ENCODE measurements at regions not wholly inside any gene's neighbourhood (a gene's known extent, or its start where the extent isn't known, plus 50 kb on each side); places are given as distances from the start of the nearest gene placed in this dataset.
"Not testable (repeated sequence)": the region's sequence is repeated elsewhere in the genome, so short reads cannot be mapped to it uniquely, and the experiment has no call there.

DNA sequence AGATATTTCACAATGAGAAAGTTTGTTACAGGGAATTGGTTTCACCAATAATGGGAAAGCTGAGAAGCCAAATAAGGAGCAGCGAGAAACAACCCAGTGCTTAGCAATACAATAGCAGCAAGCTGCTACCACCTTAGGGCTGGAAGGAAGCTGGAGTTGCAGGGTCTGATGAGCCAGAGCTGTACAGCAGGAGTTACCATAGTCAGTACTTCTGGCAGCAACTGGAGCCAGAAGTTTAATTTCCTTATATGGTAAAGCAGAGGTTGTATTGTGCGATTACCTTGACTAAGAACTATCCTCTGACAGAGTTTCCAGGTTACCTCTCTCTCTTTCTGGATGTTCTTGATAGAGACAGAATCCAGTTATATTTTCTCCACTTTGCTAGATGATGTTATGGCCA, 137.1 kb upstream of the OLIG3 start:
- DNase-seq (ENCODE audit: low read depth in 1 of 2, low spot score in 1 of 2): no peak
- in situ Hi-C loops (cut with HindIII; ENCODE audit: low pct_unique_long_range_greater_than_20kb, low sequenced_read_pairs): no loop called here

DNA sequence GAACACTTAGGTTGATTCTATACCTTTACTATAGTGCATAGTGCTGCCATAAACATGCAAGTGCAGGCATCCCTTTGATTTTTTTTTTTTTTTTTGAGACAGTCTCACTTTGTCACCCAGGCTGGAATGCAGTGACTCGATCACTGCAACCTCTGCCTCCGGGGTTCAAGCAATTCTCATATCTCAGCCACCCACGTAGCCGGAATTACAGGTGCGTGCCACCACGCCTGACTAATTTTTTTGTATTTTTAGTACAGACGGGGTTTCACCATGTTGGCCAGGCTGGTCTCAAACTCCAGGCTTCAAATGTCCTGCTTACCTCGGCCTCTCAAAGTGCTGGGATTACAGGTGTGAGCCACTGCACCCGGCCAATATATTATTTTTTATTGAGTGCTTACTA, 140.0 kb upstream of the OLIG3 start:
- DNase-seq (ENCODE audit: low read depth in 1 of 2, low spot score in 1 of 2); in situ Hi-C loops (cut with HindIII; ENCODE audit: low pct_unique_long_range_greater_than_20kb, low sequenced_read_pairs): not testable (repeated sequence)

More for the DNA sequence above, 137.1 kb upstream of the OLIG3 start:
- no peak for TF ChIP-seq JUND (IDR thresholded peaks at IDR 0.05; ENCODE audit: low read depth)

GRCh38 chr6:137637121-137637520, 142.9 kb upstream of the OLIG3 start:
- in situ Hi-C loops (cut with HindIII; ENCODE audit: low pct_unique_long_range_greater_than_20kb, low sequenced_read_pairs): no loop called here

DNA sequence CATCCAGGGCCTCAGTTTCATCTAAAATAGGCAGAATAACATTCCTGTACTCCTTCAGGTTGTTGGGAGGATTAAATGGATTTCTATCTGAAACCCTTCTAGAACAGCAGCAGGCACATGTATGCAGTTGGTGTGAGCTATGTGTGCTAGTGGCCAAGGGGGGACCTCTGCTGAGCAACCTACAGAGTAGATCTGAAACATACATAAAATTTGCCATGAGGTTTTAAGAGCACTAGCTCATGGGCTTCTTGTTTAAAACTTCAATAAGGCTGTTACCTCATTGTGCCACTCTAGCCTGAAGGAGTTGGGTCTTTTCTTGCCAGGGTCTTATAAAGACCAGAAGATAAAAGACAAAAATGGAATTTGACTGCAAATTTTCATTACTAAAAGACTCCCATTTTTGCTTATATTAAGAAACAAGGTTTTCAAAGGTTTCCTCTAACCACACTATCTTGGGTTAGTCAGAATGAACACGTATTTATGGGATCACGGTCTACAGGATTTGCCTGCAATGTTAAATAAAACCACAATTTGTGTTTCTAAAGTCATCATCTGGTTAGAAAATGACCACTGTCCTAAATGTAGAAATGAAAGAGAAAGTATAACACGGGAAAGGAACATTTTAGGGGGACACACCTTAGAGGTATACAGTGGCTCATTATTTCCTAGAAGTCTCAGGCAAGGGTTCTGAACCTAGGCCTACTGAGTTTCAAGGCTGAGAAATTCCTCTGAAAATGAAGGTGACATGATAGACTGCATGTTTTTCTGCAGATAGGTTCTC, 144.9 kb upstream of the OLIG3 start:
- no peak for DNase-seq (ENCODE audit: low read depth in 1 of 2, low spot score in 1 of 2)

More at GRCh38 chr6:137637121-137637520, 142.9 kb upstream of the OLIG3 start:
- no peak for TF ChIP-seq JUND (IDR thresholded peaks at IDR 0.05; ENCODE audit: low read depth)
- peak in 1 of 2 experiments; percentile 60 for DNase-seq (ENCODE audit: low read depth in 1 of 2, low spot score in 1 of 2)

DNA sequence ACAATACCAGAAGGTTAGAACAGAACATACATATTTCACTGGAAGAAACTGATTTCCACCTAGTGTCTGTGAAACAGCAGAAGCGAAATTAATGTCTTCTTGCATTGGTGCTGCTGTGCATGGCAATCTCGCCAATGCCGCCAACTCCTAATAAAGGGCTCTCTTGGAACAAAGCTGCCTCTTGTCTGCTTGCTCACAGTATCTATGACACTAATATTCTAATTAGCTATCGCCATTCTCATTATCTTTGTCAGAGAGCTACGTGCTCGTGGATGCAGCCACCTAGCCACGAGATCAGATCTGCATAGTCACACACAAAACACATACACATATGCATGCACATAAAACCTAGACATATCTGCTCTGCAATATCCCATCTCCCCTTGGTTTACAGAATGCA, 145.9 kb upstream of the OLIG3 start:
- no peak for TF ChIP-seq JUND (IDR thresholded peaks at IDR 0.05; ENCODE audit: low read depth)
- DNase-seq (ENCODE audit: low read depth in 1 of 2, low spot score in 1 of 2): no peak
- in situ Hi-C loops (cut with HindIII; ENCODE audit: low pct_unique_long_range_greater_than_20kb, low sequenced_read_pairs): no loop called here

More for the DNA sequence above, 144.9 kb upstream of the OLIG3 start:
- in situ Hi-C loops (cut with HindIII; ENCODE audit: low pct_unique_long_range_greater_than_20kb, low sequenced_read_pairs): no loop called here
- TF ChIP-seq JUND (IDR thresholded peaks at IDR 0.05; ENCODE audit: low read depth): no peak

DNA sequence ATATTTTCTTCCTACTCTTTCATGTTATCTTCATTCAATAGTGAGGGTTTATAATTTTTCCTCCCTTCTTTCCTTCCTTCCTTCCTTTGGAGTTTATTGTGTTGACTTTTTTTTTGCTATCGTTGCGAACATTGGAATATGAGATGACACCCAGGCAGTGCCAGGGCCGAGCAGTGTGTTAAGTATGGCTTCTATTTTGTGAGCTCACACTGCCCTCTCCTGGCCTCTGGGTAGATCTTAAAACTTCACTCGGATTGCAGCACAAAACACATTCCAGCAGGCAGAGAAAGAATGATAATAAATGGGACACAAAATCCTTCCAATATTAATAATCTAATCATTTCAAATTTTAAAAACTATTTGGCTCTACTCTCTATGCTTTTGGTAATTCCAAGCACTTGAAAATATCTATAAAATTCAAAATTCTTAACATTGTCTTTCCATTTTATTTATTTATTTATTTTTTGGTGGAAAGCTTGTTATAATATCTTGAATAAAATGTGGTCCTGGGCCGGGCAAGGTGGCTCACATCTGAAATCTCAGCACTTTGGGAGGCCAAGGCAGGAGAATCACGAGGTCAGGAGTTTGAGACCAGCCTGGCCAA, 147.4 kb upstream of the OLIG3 start:
- peak in 1 of 2 experiments; percentile 80 for DNase-seq (ENCODE audit: low read depth in 1 of 2, low spot score in 1 of 2)
- TF ChIP-seq JUND (IDR thresholded peaks at IDR 0.05; ENCODE audit: low read depth): no peak
- in situ Hi-C loops (cut with HindIII; ENCODE audit: low pct_unique_long_range_greater_than_20kb, low sequenced_read_pairs): no loop called here

GRCh38 chr6:137643210-137643609, 149.0 kb upstream of the OLIG3 start:
- DNase-seq (ENCODE audit: low read depth in 1 of 2, low spot score in 1 of 2); in situ Hi-C loops (cut with HindIII; ENCODE audit: low pct_unique_long_range_greater_than_20kb, low sequenced_read_pairs): not testable (repeated sequence)

GRCh38 chr6:137643644-137644043, 149.4 kb upstream of the OLIG3 start:
- DNase-seq (ENCODE audit: low read depth in 1 of 2, low spot score in 1 of 2); in situ Hi-C loops (cut with HindIII; ENCODE audit: low pct_unique_long_range_greater_than_20kb, low sequenced_read_pairs): not testable (repeated sequence)

DNA sequence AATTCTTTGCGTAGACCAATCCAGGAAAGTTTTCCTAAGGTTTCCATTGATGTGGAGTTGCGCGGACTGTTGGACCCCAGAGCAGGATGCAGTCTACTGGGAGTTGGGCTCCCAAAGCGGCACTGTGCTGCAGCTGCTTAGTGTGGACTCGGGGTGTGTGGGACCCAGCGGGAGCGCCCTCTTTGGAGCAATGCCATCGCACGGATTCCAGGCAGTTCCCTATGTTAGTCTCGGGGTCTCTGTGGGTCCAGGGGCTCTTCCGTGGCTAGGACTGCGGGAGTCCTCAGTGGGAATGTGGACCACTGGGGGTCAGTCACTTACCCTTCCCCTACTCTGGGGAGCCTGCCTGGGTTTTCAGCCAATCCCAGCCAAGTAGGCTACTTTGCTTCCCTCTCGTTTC, 151.7 kb upstream of the OLIG3 start:
- DNase-seq (ENCODE audit: low read depth in 1 of 2, low spot score in 1 of 2): no peak
- in situ Hi-C loops (cut with HindIII; ENCODE audit: low pct_unique_long_range_greater_than_20kb, low sequenced_read_pairs): no loop called here
- no peak for TF ChIP-seq JUND (IDR thresholded peaks at IDR 0.05; ENCODE audit: low read depth)

DNA sequence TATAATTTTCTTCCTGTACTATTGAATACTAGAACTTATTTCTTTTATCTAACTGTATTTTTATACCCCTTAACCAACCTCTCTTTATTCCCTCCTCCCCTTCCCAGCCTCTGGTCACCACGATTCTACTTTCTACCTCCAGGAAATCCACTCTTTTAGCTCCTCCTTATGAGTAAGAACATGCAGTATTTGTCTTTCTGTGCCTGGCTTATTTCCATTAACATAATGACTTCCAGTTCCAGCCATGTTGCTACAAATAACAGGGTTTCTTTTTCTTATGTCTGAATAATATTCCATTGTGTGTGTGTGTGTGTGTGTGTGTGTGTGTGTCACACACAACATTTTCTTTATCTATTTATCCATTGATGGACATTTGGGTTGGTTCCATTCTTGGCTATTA, 152.3 kb upstream of the OLIG3 start:
- in situ Hi-C loops (cut with HindIII; ENCODE audit: low pct_unique_long_range_greater_than_20kb, low sequenced_read_pairs): no loop called here
- no peak for DNase-seq (ENCODE audit: low read depth in 1 of 2, low spot score in 1 of 2)
- TF ChIP-seq JUND (IDR thresholded peaks at IDR 0.05; ENCODE audit: low read depth): no peak

DNA sequence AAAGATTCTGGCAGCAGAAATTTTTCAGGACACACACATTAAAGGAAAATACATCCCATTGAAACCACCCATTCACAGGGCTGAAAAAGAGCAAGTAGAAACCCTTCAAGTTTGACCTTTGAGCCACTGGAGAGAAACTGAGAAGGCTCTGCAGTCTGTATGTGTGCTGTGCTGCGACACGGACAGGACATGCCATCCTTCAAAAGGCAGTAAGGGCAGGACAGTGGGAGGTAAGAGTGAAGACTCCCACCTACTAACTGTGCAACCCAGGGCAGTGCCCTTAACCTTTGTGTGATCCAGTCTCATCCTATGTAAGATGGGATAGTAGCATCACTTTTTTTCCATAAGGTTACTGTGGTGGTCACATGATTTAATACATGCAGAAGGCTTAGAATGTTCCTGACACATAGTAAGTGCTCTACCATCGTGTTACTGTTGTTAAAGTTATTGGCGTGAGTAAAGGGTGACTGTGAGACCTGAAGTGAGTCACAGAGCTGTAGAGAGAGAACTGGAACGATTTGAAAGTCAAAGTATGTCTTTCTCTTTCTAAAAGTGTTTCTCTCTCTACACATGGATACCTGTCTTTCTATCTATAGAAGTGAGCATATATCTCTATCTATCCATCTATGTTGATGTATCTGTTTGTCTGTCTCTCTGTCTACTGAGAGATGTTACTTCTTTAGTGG, 153.7 kb upstream of the OLIG3 start:
- TF ChIP-seq JUND (IDR thresholded peaks at IDR 0.05; ENCODE audit: low read depth): no peak
- in situ Hi-C loops (cut with HindIII; ENCODE audit: low pct_unique_long_range_greater_than_20kb, low sequenced_read_pairs): no loop called here
- DNase-seq (ENCODE audit: low read depth in 1 of 2, low spot score in 1 of 2): no peak

DNA sequence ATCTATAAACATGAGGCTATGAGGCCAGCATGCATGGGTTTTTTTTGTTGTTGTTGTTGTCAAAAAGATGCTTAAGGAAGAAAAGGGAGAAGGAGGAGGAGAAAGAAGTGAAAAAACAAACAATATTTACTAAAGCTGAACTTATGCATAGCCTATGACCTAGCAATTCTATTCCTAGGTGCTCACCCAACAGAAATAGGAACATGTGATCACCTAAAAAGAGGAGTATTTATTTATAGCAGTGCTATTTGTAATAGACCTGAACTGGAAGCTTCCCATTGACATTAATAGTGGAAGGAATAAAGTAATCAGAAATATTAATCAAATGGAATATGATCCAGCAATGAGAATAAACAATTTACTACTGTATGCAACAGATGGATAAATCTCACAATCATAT, 156.5 kb upstream of the OLIG3 start:
- no peak for TF ChIP-seq JUND (IDR thresholded peaks at IDR 0.05; ENCODE audit: low read depth)
- DNase-seq (ENCODE audit: low read depth in 1 of 2, low spot score in 1 of 2): no peak
- in situ Hi-C loops (cut with HindIII; ENCODE audit: low pct_unique_long_range_greater_than_20kb, low sequenced_read_pairs): no loop called here

DNA sequence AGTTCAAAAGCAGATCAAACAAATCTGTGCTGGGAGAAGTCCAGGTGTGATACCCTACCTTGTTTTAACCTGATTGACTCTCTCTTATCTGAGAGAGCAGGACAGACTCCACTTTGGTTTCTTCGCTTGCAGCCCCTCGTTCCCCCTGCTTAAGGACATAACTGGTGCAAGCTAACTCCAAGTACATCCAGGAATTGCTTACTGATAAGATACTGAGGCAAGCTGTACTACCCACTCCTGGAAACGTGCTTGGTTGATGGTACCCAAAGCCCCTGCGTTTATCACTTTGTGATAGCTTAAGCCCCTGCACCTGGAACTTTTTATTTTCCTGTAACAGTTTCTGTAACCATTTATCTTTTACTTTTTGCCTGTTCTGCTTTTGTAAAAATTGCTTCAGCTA, 157.0 kb upstream of the OLIG3 start:
- TF ChIP-seq JUND (IDR thresholded peaks at IDR 0.05; ENCODE audit: low read depth): no peak
- DNase-seq (ENCODE audit: low read depth in 1 of 2, low spot score in 1 of 2): no peak
- in situ Hi-C loops (cut with HindIII; ENCODE audit: low pct_unique_long_range_greater_than_20kb, low sequenced_read_pairs): no loop called here

Measured in T47D (cell line).